HEK293 (cell line): ENCODE measurements at regions not wholly inside any gene's neighbourhood (a gene's known extent, or its start where the extent isn't known, plus 50 kb on each side); places are given as distances from the start of the nearest gene placed in this dataset.

ENCODE experiments used
- CTCF ChIP-seq: fragments of 450-650 bp; formaldehyde crosslinking; IDR thresholded peaks from 2 replicates; pipeline ENCODE4 v1.5.1; 2016; ENCODE audit warnings: missing biosample characterization, missing genetic modification characterization
- PRDM4 ChIP-seq: fragments of 450-650 bp; formaldehyde crosslinking; IDR thresholded peaks from 2 replicates; pipeline ENCODE4 v1.5.1; 2017; ENCODE audit warnings: missing biosample characterization, missing genetic modification characterization
- SCRT1 ChIP-seq: fragments of 450-650 bp; formaldehyde crosslinking; IDR thresholded peaks from 2 replicates; pipeline ENCODE4 v1.5.1; 2016; ENCODE audit warnings: missing biosample characterization, missing genetic modification characterization, borderline replicate concordance
- SP2 ChIP-seq: fragments of 450-650 bp; formaldehyde crosslinking; IDR thresholded peaks from 2 replicates; pipeline ENCODE4 v1.5.1; 2016; ENCODE audit warnings: missing biosample characterization, missing genetic modification characterization
- TCF7L2 ChIP-seq: IDR thresholded peaks from 2 replicates; pipeline ENCODE4 v1.6.1; 2011; ENCODE audit warnings: low read depth, mild to moderate bottlenecking, inconsistent platforms, low read length, moderate library complexity, borderline replicate concordance
- YY1 ChIP-seq: fragments of 450-650 bp; formaldehyde crosslinking; IDR thresholded peaks from 2 replicates; pipeline ENCODE4 v1.5.1; 2018; ENCODE audit warnings: missing biosample characterization, missing genetic modification characterization
- ZBTB26 ChIP-seq: fragments of 450-650 bp; formaldehyde crosslinking; optimal IDR thresholded peaks from 2 replicates; pipeline ENCODE3; 2016; ENCODE audit warnings: missing biosample characterization, mild to moderate bottlenecking, missing genetic modification characterization
- ZFP37 ChIP-seq: fragments of 450-650 bp; formaldehyde crosslinking; IDR thresholded peaks from 2 replicates; pipeline ENCODE4 v1.5.1; 2016; ENCODE audit warnings: missing biosample characterization, missing genetic modification characterization
- ZNF174 ChIP-seq: fragments of 450-650 bp; formaldehyde crosslinking; IDR thresholded peaks from 2 replicates; pipeline ENCODE4 v1.5.0; 2017; ENCODE audit warnings: missing biosample characterization, mild to moderate bottlenecking, missing genetic modification characterization
- ZNF184 ChIP-seq: fragments of 450-650 bp; IDR thresholded peaks from 2 replicates; pipeline ENCODE4 v1.5.1; 2018; ENCODE audit warnings: missing biosample characterization, mild to moderate bottlenecking, missing genetic modification characterization
- ZNF335 ChIP-seq: fragments of 450-650 bp; formaldehyde crosslinking; conservative IDR thresholded peaks from 2 replicates; pipeline ENCODE4 v1.5.1; 2016; ENCODE audit warnings: missing biosample characterization, missing genetic modification characterization
- ZNF529 ChIP-seq: fragments of 450-650 bp; formaldehyde crosslinking; IDR thresholded peaks from 2 replicates; pipeline ENCODE4 v1.5.1; 2017; ENCODE audit warnings: missing genetic modification characterization, missing biosample characterization; ENCODE audit not compliant: insufficient replicate concordance
- ZNF571 ChIP-seq: fragments of 450-650 bp; formaldehyde crosslinking; IDR thresholded peaks from 2 replicates; pipeline ENCODE4 v1.5.0; 2017; ENCODE audit warnings: missing biosample characterization, missing genetic modification characterization
- ZNF701 ChIP-seq: fragments of 450-650 bp; formaldehyde crosslinking; IDR thresholded peaks from 2 replicates; pipeline ENCODE4 v1.5.1; 2016; ENCODE audit warnings: missing biosample characterization, missing genetic modification characterization

GRCh38 chr19:30879225-30879624 lies 470.0 kb downstream of the TSHZ3 start:
- no peak for TF ChIP-seq CTCF
- TF ChIP-seq ZBTB26 (tag by site-specific recombination): no peak
- no peak for TF ChIP-seq SP2 (tag by site-specific recombination)
- no peak for TF ChIP-seq SCRT1 (tag by site-specific recombination)
- TF ChIP-seq ZNF184 (tag by site-specific recombination): no peak
- TF ChIP-seq ZNF174 (tag by site-specific recombination): no peak
- TF ChIP-seq TCF7L2: no peak
- no peak for TF ChIP-seq ZFP37 (tag by site-specific recombination)
- no peak for TF ChIP-seq PRDM4 (tag by site-specific recombination)
- no peak for TF ChIP-seq YY1 (tag by site-specific recombination)
- no peak for TF ChIP-seq ZNF701 (tag by site-specific recombination)
- TF ChIP-seq ZNF529 (tag by site-specific recombination): no peak
- TF ChIP-seq ZNF571 (tag by site-specific recombination): no peak
- no peak for TF ChIP-seq ZNF335 (tag by site-specific recombination)
